DOHH2 (cell line): ENCODE measurements at regions not wholly inside any gene's neighbourhood (a gene's known extent, or its start where the extent isn't known, plus 50 kb on each side); places are given as distances from the start of the nearest gene placed in this dataset.

Experiments used
- EZH2phosphoT487 ChIP-seq: fragments of 200-600 bp; sonication (generic); IDR thresholded peaks from 2 replicates; pipeline ENCODE4 v1.6.1; 2017; ENCODE audit warnings: borderline replicate concordance, mild to moderate bottlenecking, antibody characterized with exemption, low read length, moderate library complexity, mixed read lengths
- TF ChIP-seq, protein P1 (sequence below): fragments of 200-600 bp; sonication (generic); IDR thresholded peaks from one replicate; pipeline ENCODE4 v1.5.1; 2014; ENCODE audit warnings: antibody characterized with exemption, mild to moderate bottlenecking, low read depth, low read length; ENCODE audit not compliant: poor library complexity, severe bottlenecking

DNA sequence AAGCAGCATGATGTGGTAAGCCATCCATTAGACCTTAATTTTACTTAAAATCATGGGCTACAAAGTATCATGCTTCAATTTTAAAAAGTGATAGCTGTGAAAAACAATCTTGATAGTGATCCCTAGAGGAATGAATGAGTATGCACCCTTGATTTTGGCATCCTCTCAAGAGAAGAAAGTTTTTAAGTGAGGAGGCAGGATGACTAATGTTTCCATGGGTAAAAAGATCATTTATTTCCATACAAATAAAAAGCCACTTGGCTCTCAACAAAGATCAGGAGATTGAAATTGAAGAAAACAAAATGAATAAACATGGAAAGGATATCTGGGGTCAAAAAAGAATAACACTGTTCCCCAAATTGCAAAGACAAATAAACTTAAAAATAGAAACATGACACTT, 305.4 kb downstream of the MEX3B start:
- TF ChIP-seq, protein P1, sequence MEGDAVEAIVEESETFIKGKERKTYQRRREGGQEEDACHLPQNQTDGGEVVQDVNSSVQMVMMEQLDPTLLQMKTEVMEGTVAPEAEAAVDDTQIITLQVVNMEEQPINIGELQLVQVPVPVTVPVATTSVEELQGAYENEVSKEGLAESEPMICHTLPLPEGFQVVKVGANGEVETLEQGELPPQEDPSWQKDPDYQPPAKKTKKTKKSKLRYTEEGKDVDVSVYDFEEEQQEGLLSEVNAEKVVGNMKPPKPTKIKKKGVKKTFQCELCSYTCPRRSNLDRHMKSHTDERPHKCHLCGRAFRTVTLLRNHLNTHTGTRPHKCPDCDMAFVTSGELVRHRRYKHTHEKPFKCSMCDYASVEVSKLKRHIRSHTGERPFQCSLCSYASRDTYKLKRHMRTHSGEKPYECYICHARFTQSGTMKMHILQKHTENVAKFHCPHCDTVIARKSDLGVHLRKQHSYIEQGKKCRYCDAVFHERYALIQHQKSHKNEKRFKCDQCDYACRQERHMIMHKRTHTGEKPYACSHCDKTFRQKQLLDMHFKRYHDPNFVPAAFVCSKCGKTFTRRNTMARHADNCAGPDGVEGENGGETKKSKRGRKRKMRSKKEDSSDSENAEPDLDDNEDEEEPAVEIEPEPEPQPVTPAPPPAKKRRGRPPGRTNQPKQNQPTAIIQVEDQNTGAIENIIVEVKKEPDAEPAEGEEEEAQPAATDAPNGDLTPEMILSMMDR, result no peak
- TF ChIP-seq EZH2phosphoT487, result no peak
